K562 (cell line): ENCODE measurements at regions not wholly inside any gene's neighbourhood (a gene's known extent, or its start where the extent isn't known, plus 50 kb on each side); places are given as distances from the start of the nearest gene placed in this dataset.

Source experiments
- ATAC-seq: fragments of 200-7000 bp; cut with Tn5 transposase; 3 replicates; pipeline ENCODE4 v1.9.1; 2020; ENCODE audit warnings: moderate library complexity
- BruUV-seq: library from RNA; stranded (reverse); fragments of 400-500 nt; replicated peaks from 2 replicates; lab custom pipeline; 2021; lab: Mats Ljungman, UMichigan
- CTCF ChIA-PET: fragments of 300-600 bp; formaldehyde crosslinking; extraction: SDS; loops from one replicate; lab custom pipeline; 2021; ENCODE audit warnings: low intra/inter-chr PET ratio; lab: Yijun Ruan, JAX
- POLR2A ChIA-PET: fragments of 300-600, 350-650 bp; sonication (Branson Sonifier 250); formaldehyde crosslinking; extraction: SDS; loops from one replicate; lab custom pipeline; 2021; ENCODE audit warnings: antibody characterized with exemption, inconsistent platforms; lab: Yijun Ruan, JAX
- DNase-seq, 4 experiments: peaks; one replicate each; pipeline versions ENCODE4 v3.0.0 to v3.0.0-alpha.2; 2011 to 2018; ENCODE audit warnings: low spot score in 3 of 4, mixed read lengths in 3 of 4; ENCODE audit errors: extremely low read depth in 1 of 4
- FAIRE-seq: peaks from 2 replicates; lab custom pipeline; 2011; peaks lifted over from hg19 to GRCh38; lab: Jason Lieb, UNC
- H2AFZ ChIP-seq: 2 replicates; pipeline ENCODE4 v1.6.0; 2011; ENCODE audit warnings: low read depth, low read length, control low read depth, inconsistent platforms
- H3K27ac ChIP-seq: fragments of 200-600 bp; 3 replicates; pipeline ENCODE4 v1.8.0; 2011; ENCODE audit warnings: low read depth, mild to moderate bottlenecking, control low read depth, inconsistent platforms, low read length, moderate library complexity, mixed read lengths; ENCODE audit errors: extremely low read depth
- H3K27me3 ChIP-seq, 2 experiments: fragments of 300-600 bp in 1 of 2; 2 replicates in 1 of 2; 3 replicates in 1 of 2; pipeline versions ENCODE4 v1.6.0 to v1.8.0; 2011; ENCODE audit warnings: inconsistent platforms in 2 of 2, low read length in 2 of 2, mild to moderate bottlenecking in 1 of 2, mixed read lengths in 1 of 2, moderate library complexity in 1 of 2; ENCODE audit not compliant: control insufficient read depth in 2 of 2, insufficient read depth in 2 of 2
- H3K36me3 ChIP-seq: fragments of 300-600 bp; 3 replicates; pipeline ENCODE4 v1.8.0; 2011; ENCODE audit warnings: mild to moderate bottlenecking, low read length, inconsistent platforms; ENCODE audit not compliant: control insufficient read depth, insufficient read depth
- H3K4me1 ChIP-seq, 2 experiments: fragments of 200-600 bp in 1 of 2; replicated peaks in 1 of 2; 2 replicates in 1 of 2; 3 replicates in 1 of 2; pipeline versions ENCODE4 v1.5.1 to v1.8.0; 2011; ENCODE audit warnings: inconsistent platforms in 2 of 2, low read length in 2 of 2, mild to moderate bottlenecking in 1 of 2, mixed read lengths in 1 of 2, moderate library complexity in 1 of 2; ENCODE audit not compliant: control insufficient read depth in 2 of 2, insufficient read depth in 2 of 2
- H3K4me2 ChIP-seq: 2 replicates; pipeline ENCODE4 v1.6.1; 2011; ENCODE audit warnings: low read length, control low read depth, inconsistent platforms, mixed read lengths; ENCODE audit not compliant: insufficient read depth
- H3K4me3 ChIP-seq: fragments of 200-600 bp; sonication (generic), shearing (Covaris generic); 2 replicates; pipeline ENCODE4 v1.5.1; 2016; ENCODE audit warnings: control low read depth, inconsistent platforms
- H3K79me2 ChIP-seq: fragments of 200-600 bp; 3 replicates; pipeline ENCODE4 v1.8.0; 2011; ENCODE audit warnings: low read length, inconsistent platforms; ENCODE audit not compliant: control insufficient read depth, insufficient read depth
- H3K9ac ChIP-seq, 2 experiments: 2 replicates each; pipeline versions ENCODE4 v1.6.0 to v1.6.1; 2011; ENCODE audit warnings: low read depth in 2 of 2, low read length in 2 of 2, control low read depth in 1 of 2, inconsistent platforms in 1 of 2, mild to moderate bottlenecking in 1 of 2, mixed read lengths in 1 of 2; ENCODE audit not compliant: insufficient read depth in 1 of 2
- H3K9me1 ChIP-seq: one replicate; pipeline ENCODE4 v1.6.0; 2011; ENCODE audit warnings: inconsistent platforms, mild to moderate bottlenecking, low read length, moderate library complexity; ENCODE audit not compliant: control insufficient read depth, insufficient read depth
- H3K9me3 ChIP-seq: replicated peaks from 2 replicates; pipeline ENCODE4 v1.5.1; 2011; ENCODE audit warnings: low read depth, low read length, inconsistent platforms; ENCODE audit not compliant: control insufficient read depth, insufficient read depth
- H4K20me1 ChIP-seq: replicated peaks from 2 replicates; pipeline ENCODE4 v1.6.1; 2011; ENCODE audit warnings: low read length, inconsistent platforms, mixed read lengths; ENCODE audit not compliant: control insufficient read depth, insufficient read depth
- BACH1 ChIP-seq: fragments of 200-800 bp; sonication (Bioruptor generic); IDR thresholded peaks from 2 replicates; pipeline ENCODE4 v1.6.1; 2016; ENCODE audit warnings: missing genetic modification characterization, missing compliant biosample characterization
- BDP1 ChIP-seq: IDR thresholded peaks from 3 replicates; pipeline ENCODE4 v1.6.1; 2011; ENCODE audit not compliant: insufficient read length, insufficient read depth
- HNRNPL ChIP-seq: fragments of 200-400 bp; formaldehyde crosslinking; IDR thresholded peaks from 2 replicates; pipeline ENCODE4 v1.6.1; 2017; ENCODE audit warnings: low read depth, mild to moderate bottlenecking, low read length
- TARDBP ChIP-seq: fragments of 450-650 bp; IDR thresholded peaks from 2 replicates; pipeline ENCODE4 v1.6.1; 2016
- TCFL5 ChIP-seq: fragments of 250-450 bp; sonication (Bioruptor Pico); conservative IDR thresholded peaks from 2 replicates; pipeline ENCODE4 v1.6.1; 2021; ENCODE audit warnings: mild to moderate bottlenecking, moderate library complexity, matching md5 sums
- TRIM24 ChIP-seq, 2 experiments: fragments of 450-650 bp; IDR thresholded peaks; 2 replicates each; pipeline ENCODE4 v1.6.1; 2016
- ZBED1 ChIP-seq: IDR thresholded peaks from 2 replicates; pipeline ENCODE4 v1.6.1; 2014
- ZNF408 ChIP-seq: fragments of 250-450 bp; sonication (Bioruptor Pico); IDR thresholded peaks from 2 replicates; pipeline ENCODE4 v1.4.0; 2020; ENCODE audit warnings: low read depth, mild to moderate bottlenecking, moderate library complexity
- WGBS: fragments of 100-300 bp; shearing (Covaris generic); methylation state at CpG from one replicate; pipeline ENCODE4 v1.1.6; 2016; ENCODE audit warnings: low coverage, mixed read lengths; ENCODE audit not compliant: insufficient coverage; ENCODE audit errors: missing lambda C conversion rate; 5-methylcytosine and 5-hydroxymethylcytosine counted together
- in situ Hi-C: fragments of 300-500 bp; cut with MboI; formaldehyde crosslinking; loops from 4 replicates; pipeline ENCODE4 v1.15.0; 2018; ENCODE audit warnings: inconsistent platforms, mixed read lengths
- intact Hi-C: fragments of 100-400 bp; cut with micrococcal nuclease; formaldehyde crosslinking; loops from 2 replicates; pipeline ENCODE4 v1.14.2; 2022
- TF ChIP-seq, protein P1 (sequence below): fragments of 450-650 bp; IDR thresholded peaks from 2 replicates; pipeline ENCODE4 v1.6.1; 2014; ENCODE audit warnings: low read depth, mild to moderate bottlenecking, moderate library complexity, borderline replicate concordance
- TF ChIP-seq, protein P2 (sequence below): fragments of 250-450 bp; sonication (Bioruptor Pico); IDR thresholded peaks from 2 replicates; pipeline ENCODE4 v1.5.0; 2021; ENCODE audit warnings: mild to moderate bottlenecking, borderline replicate concordance

DNA sequence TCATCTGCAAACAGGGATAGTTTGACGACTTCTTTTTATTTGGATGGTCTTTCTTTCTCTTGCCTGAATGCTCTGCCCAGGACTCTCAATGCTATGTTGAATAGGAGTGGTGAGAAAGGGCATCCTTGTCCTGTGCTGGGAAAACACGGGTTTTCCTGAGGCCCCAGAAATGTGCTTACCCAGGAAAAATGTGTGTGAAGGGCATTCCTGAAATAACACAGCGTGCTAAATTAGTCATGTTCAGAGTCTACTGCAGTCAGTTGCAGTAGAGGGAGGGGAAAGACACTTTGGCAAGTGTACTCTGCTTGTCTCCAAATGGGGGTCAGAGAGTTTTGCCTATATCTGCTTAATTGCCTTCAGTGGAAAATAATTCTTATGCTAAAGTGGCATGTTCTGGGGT lies 153.9 kb downstream of the CCNG2 start (continued):
- TF ChIP-seq, protein P1, sequence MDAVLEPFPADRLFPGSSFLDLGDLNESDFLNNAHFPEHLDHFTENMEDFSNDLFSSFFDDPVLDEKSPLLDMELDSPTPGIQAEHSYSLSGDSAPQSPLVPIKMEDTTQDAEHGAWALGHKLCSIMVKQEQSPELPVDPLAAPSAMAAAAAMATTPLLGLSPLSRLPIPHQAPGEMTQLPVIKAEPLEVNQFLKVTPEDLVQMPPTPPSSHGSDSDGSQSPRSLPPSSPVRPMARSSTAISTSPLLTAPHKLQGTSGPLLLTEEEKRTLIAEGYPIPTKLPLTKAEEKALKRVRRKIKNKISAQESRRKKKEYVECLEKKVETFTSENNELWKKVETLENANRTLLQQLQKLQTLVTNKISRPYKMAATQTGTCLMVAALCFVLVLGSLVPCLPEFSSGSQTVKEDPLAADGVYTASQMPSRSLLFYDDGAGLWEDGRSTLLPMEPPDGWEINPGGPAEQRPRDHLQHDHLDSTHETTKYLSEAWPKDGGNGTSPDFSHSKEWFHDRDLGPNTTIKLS, result no peak
- TF ChIP-seq, all 486 proteins: peak for 0

DNA sequence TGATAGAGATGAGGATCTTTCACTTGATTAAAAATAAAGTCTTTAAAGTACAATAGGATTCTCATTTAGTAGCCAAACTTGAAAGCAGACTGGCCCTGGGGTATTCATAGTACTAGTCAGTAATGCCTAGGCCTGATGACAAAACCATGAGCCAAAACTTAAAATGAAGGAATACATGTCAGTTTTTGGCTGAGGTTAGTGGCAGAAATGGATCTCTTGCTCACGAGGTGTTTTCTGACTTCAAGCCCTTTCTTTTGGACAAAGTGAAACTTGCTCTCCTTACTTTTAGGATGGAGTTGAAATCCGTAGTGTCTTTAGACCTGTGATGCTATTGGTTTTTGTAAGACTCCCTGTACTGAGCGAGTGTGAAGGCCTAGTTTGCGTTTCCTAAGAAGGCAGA lies 157.7 kb downstream of the CCNG2 start:
- BruUV-seq, result no TSS peak
- H3K9me1 ChIP-seq, result no peaks in the 10 kb centered on the region
- no peak overlapping the region for H3K4me2 ChIP-seq
- POLR2A ChIA-PET, result no interaction called here
- H3K4me1 ChIP-seq, result no peaks in the 10 kb centered on the region
- H2AFZ ChIP-seq, result no peak overlapping the region
- TF ChIP-seq ZBED1, result no peak
- TF ChIP-seq BDP1, result no peak
- TF ChIP-seq BACH1 (tag), result no peak
- TF ChIP-seq TCFL5, result no peak
- no peak for TF ChIP-seq TARDBP
- TF ChIP-seq ZNF408, result no peak
- no peak for TF ChIP-seq TRIM24 (IDR thresholded peaks at IDR 0.05)
- no peak for TF ChIP-seq HNRNPL
- TF ChIP-seq, protein P2, sequence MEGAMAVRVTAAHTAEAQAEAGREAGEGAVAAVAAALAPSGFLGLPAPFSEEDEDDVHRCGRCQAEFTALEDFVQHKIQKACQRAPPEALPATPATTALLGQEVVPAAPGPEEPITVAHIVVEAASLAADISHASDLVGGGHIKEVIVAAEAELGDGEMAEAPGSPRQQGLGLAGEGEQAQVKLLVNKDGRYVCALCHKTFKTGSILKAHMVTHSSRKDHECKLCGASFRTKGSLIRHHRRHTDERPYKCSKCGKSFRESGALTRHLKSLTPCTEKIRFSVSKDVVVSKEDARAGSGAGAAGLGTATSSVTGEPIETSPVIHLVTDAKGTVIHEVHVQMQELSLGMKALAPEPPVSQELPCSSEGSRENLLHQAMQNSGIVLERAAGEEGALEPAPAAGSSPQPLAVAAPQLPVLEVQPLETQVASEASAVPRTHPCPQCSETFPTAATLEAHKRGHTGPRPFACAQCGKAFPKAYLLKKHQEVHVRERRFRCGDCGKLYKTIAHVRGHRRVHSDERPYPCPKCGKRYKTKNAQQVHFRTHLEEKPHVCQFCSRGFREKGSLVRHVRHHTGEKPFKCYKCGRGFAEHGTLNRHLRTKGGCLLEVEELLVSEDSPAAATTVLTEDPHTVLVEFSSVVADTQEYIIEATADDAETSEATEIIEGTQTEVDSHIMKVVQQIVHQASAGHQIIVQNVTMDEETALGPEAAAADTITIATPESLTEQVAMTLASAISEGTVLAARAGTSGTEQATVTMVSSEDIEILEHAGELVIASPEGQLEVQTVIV (CRISPR knock-in tag), result no peak
- TF ChIP-seq, all 486 proteins: peak for 0
- CTCF ChIA-PET, result no interaction called here
- no peak overlapping the region for H3K9ac ChIP-seq
- no peaks in the 10 kb centered on the region for H3K36me3 ChIP-seq
- no peaks in the 10 kb centered on the region for H3K27me3 ChIP-seq
- intact Hi-C loops, result no loop called here
- no peaks in the 10 kb centered on the region for H3K79me2 ChIP-seq
- ATAC-seq, result no peak
- no peak for FAIRE-seq
- H4K20me1 ChIP-seq, result no peaks in the 10 kb centered on the region
- no peak overlapping the region for H3K4me3 ChIP-seq
- in situ Hi-C loops, result no loop called here
- WGBS, result 4% methylated on average over 4 of the region's 4 CpGs
- H3K9me3 ChIP-seq, result no peaks in the 10 kb centered on the region
- DNase-seq, result no peak
- no peak overlapping the region for H3K27ac ChIP-seq
